ENCODE measurements at regions not wholly inside any gene's neighbourhood (a gene's known extent, or its start where the extent isn't known, plus 50 kb on each side); places are given as distances from the start of the nearest gene placed in this dataset.

DNA sequence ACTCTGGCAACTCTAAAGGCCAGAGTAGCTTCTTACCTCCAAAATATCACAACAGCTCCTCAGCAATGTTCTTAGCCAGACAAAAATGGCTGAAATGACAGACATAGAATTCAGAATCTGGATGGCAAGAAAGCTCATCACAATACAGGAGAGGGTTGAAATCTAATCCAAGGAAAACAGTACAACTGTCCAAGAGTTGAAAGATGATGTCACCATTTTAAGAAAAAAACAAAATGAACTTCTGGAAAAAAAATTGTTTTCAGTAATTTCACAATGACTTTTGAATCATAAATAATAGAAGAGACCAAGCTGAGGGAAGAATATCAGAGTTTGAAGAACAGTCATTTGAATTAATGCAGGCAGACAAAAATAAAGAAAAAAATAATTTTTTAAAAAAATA lies 479.5 kb downstream of the ZWINT start:
- Histone ChIP-seq H3K27me3 (no peaks in the 10 kb centered on the region), H3K27ac (no peak overlapping the region), H3K9me3 (peaks cover 0 to 2% (median 0%) of the 10 kb centered on the region in 4 donors), H3K4me3 (no peak overlapping the region), H3K4me1 (no peaks in the 10 kb centered on the region), H3K36me3 (no peaks in the 10 kb centered on the region)
- TF ChIP-seq POLR2A (IDR thresholded peaks at IDR 0.05), result no peak
- TF ChIP-seq EP300 (IDR thresholded peaks at IDR 0.05), result no peak
- TF ChIP-seq, protein P1, sequence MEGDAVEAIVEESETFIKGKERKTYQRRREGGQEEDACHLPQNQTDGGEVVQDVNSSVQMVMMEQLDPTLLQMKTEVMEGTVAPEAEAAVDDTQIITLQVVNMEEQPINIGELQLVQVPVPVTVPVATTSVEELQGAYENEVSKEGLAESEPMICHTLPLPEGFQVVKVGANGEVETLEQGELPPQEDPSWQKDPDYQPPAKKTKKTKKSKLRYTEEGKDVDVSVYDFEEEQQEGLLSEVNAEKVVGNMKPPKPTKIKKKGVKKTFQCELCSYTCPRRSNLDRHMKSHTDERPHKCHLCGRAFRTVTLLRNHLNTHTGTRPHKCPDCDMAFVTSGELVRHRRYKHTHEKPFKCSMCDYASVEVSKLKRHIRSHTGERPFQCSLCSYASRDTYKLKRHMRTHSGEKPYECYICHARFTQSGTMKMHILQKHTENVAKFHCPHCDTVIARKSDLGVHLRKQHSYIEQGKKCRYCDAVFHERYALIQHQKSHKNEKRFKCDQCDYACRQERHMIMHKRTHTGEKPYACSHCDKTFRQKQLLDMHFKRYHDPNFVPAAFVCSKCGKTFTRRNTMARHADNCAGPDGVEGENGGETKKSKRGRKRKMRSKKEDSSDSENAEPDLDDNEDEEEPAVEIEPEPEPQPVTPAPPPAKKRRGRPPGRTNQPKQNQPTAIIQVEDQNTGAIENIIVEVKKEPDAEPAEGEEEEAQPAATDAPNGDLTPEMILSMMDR (IDR thresholded peaks at IDR 0.05), result no peak
- no peak for DNase-seq (ENCODE audit: low spot score in 2 of 2)

DNA sequence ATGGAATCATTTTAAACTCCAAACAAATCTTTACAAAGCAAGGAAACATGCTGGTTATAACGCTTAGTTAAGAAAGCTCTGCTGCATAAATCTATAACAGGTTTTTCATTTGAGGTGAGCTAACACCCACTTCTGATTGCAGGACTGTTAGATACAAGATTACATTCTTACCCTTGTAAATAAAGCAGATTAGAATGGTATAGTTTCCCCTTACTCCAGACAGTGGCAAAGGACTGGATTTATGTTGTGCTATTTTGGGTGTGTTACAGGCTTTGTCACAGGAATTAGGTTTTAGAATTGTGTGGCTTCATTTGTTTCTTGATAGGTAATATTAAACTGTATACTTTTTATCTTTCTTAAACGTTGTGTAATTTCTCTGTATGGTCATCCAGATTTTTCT lies 487.6 kb downstream of the ZWINT start:
- Histone ChIP-seq H3K27me3 (no peaks in the 10 kb centered on the region), H3K27ac (no peak overlapping the region), H3K4me3 (no peak overlapping the region), H3K36me3 (no peaks in the 10 kb centered on the region), H3K4me1 (no peaks in the 10 kb centered on the region), H3K9me3 (no peaks in the 10 kb centered on the region)
- DNase-seq (ENCODE audit: low spot score in 2 of 2), result no peak
- no peak for TF ChIP-seq POLR2A (IDR thresholded peaks at IDR 0.05)
- TF ChIP-seq, protein P1 (IDR thresholded peaks at IDR 0.05), result no peak
- TF ChIP-seq EP300 (IDR thresholded peaks at IDR 0.05), result no peak
- 57 to 68% methylated on average over 2 of the region's 2 CpGs for WGBS, 2 donors

DNA sequence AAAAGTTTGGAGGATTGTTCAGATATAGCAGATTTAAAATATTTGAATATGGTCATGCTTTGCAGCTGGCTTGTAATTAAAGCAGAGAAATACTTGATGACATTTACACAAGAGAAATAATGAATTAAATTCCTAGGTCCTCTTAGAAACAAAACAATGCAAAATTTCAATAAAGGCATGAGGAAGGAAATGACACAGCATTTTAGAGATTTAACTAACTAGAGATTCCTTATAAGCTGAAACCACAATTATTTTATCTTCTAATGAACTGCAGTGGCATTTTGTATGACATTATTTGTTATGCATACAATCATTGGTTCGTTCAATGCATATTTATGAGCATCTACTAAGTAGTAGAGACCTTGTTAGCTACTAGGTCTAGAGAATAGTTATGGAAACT lies 490.9 kb downstream of the ZWINT start:
- TF ChIP-seq EP300 (IDR thresholded peaks at IDR 0.05) (no peak), POLR2A (IDR thresholded peaks at IDR 0.05) (no peak)
- TF ChIP-seq, protein P1 (IDR thresholded peaks at IDR 0.05), result no peak
- Histone ChIP-seq H3K27ac (no peak overlapping the region), H3K9me3 (no peaks in the 10 kb centered on the region), H3K36me3 (no peaks in the 10 kb centered on the region), H3K4me3 (no peak overlapping the region), H3K4me1 (no peaks in the 10 kb centered on the region), H3K27me3 (no peaks in the 10 kb centered on the region)
- WGBS, 2 donors, result 65 to 77% methylated on average over 1 of the region's 1 CpG
- no peak for DNase-seq (ENCODE audit: low spot score in 2 of 2)

DNA sequence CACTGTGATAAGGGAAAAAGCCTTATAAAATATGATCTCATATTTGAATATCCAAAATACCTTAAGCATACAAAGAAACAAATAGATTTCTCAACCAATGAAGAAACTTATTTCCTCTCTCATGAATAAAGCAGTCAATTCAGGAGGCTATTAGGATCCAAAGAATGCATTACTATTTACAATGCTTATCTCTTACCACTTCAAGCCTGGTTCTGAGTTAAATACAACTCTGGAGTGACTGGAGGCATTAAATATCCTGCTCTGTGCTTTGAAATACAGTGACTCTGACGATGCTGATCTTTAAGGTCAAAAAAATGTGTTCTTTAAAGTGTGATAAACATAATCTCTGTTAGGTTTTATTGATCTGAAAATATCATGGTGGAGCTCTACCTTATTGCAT lies 493.2 kb downstream of the ZWINT start:
- Histone ChIP-seq H3K27me3 (no peaks in the 10 kb centered on the region), H3K4me1 (no peaks in the 10 kb centered on the region), H3K36me3 (no peaks in the 10 kb centered on the region), H3K27ac (no peak overlapping the region), H3K4me3 (no peak overlapping the region), H3K9me3 (no peaks in the 10 kb centered on the region)
- no peak for TF ChIP-seq POLR2A (IDR thresholded peaks at IDR 0.05)
- TF ChIP-seq, protein P1 (IDR thresholded peaks at IDR 0.05), result no peak
- DNase-seq (ENCODE audit: low spot score in 2 of 2), result no peak
- WGBS, 2 donors, result 15 to 39% methylated on average over 1 of the region's 1 CpG

DNA sequence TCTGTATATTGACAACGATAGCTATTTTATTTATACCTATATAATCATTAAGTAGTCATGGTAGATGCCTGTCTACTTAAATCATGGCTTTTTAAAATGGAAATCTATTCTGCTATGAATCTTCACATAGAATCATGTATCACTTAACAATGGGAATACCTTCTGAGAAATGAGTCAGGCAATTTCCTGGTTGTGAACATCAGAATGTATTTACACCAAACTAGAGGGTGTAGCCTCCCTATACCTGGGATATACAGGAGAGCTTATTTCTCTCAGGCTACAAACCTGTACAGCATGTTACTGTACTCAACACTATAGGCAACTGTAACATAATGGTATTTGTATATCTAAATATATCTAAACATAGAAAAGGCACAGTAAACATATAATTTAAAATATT lies 502.3 kb downstream of the ZWINT start:
- no peak overlapping the region for H3K27ac ChIP-seq
- H3K36me3 ChIP-seq, result no peaks in the 10 kb centered on the region
- no peaks in the 10 kb centered on the region for H3K27me3 ChIP-seq
- TF ChIP-seq EP300 (IDR thresholded peaks at IDR 0.05) (no peak), POLR2A (IDR thresholded peaks at IDR 0.05) (no peak)
- TF ChIP-seq, protein P1 (IDR thresholded peaks at IDR 0.05), result no peak
- DNase-seq (ENCODE audit: low spot score in 2 of 2), result no peak
- no peaks in the 10 kb centered on the region for H3K9me3 ChIP-seq
- no peaks in the 10 kb centered on the region for H3K4me1 ChIP-seq
- WGBS, 2 donors, result 84 to 94% methylated on average over 1 of the region's 1 CpG
- H3K4me3 ChIP-seq, result no peak overlapping the region

All from tibial nerve (tissue), 4 donors.